WTC11 (cell line): ENCODE measurements at regions not wholly inside any gene's neighbourhood (a gene's known extent, or its start where the extent isn't known, plus 50 kb on each side); places are given as distances from the start of the nearest gene placed in this dataset.

ENCODE experiments used
- ATAC-seq: fragments of 200-7000 bp; cut with Tn5 transposase; 2 replicates; pipeline ENCODE4 v1.10.0; 2021; ENCODE audit warnings: mild to moderate bottlenecking, moderate library complexity
- CTCF ChIA-PET: fragments of 300-600 bp; sonication (Branson Sonifier 250); formaldehyde crosslinking; loops from one replicate; lab custom pipeline; 2021; ENCODE audit warnings: antibody characterized with exemption; lab: Charles Lee
- POLR2A ChIA-PET: fragments of 350-600 bp; sonication (Branson Sonifier 250); formaldehyde crosslinking; loops from one replicate; lab custom pipeline; 2021; ENCODE audit warnings: antibody characterized with exemption; lab: Charles Lee
- DNase-seq: peaks from one replicate; pipeline ENCODE4 v3.0.0; 2021; ENCODE audit warnings: low spot score
- H3K27ac Mint-ChIP-seq: 2 replicates; pipeline ENCODE4 v1.8.0; 2021; ENCODE audit warnings: mixed read lengths
- H3K27me3 Mint-ChIP-seq: 2 replicates; pipeline ENCODE4 v1.8.0; 2021; ENCODE audit warnings: low read depth, mild to moderate bottlenecking, moderate library complexity, mixed read lengths
- H3K36me3 Mint-ChIP-seq: 2 replicates; pipeline ENCODE4 v1.8.0; 2021; ENCODE audit warnings: mixed read lengths
- H3K4me1 Mint-ChIP-seq: 2 replicates; pipeline ENCODE4 v1.8.0; 2022; ENCODE audit warnings: mixed read lengths
- H3K4me3 Mint-ChIP-seq: 2 replicates; pipeline ENCODE4 v1.8.0; 2021; ENCODE audit warnings: mild to moderate bottlenecking, moderate library complexity, mixed read lengths
- H3K9me3 Mint-ChIP-seq: 2 replicates; pipeline ENCODE4 v1.8.0; 2021; ENCODE audit warnings: mixed read lengths
- ARID4B ChIP-seq: sonication (generic); formaldehyde crosslinking; IDR thresholded peaks from 2 replicates; pipeline ENCODE4 v1.8.0; 2023; ENCODE audit warnings: missing genetic modification reagents, mild to moderate bottlenecking, borderline replicate concordance
- CREM ChIP-seq: sonication (generic); formaldehyde crosslinking; IDR thresholded peaks from 2 replicates; pipeline ENCODE4 v1.8.1; 2022; ENCODE audit warnings: mild to moderate bottlenecking, missing genetic modification reagents, moderate library complexity
- E2F5 ChIP-seq: sonication (generic); formaldehyde crosslinking; IDR thresholded peaks from 2 replicates; pipeline ENCODE4 v1.8.1; 2022; ENCODE audit warnings: mild to moderate bottlenecking, moderate library complexity, missing genetic modification reagents
- EMX1 ChIP-seq: fragments of 250-450 bp; sonication (Bioruptor Pico); IDR thresholded peaks from 2 replicates; pipeline ENCODE4 v1.8.0; 2021; ENCODE audit warnings: mild to moderate bottlenecking
- HMGA2 ChIP-seq: fragments of 250-450 bp; sonication (Bioruptor Pico); IDR thresholded peaks from 2 replicates; pipeline ENCODE4 v1.4.0; 2021; ENCODE audit warnings: mild to moderate bottlenecking, moderate library complexity
- NR3C1 ChIP-seq: sonication (generic); formaldehyde crosslinking; conservative IDR thresholded peaks from 2 replicates; pipeline ENCODE4 v1.8.1; 2023; ENCODE audit warnings: low read depth, mild to moderate bottlenecking, missing genetic modification reagents
- PRDM15 ChIP-seq: sonication (generic); formaldehyde crosslinking; IDR thresholded peaks from 2 replicates; pipeline ENCODE4 v1.8.0; 2022; ENCODE audit warnings: missing genetic modification reagents
- TCF7 ChIP-seq: sonication (generic); formaldehyde crosslinking; IDR thresholded peaks from 2 replicates; pipeline ENCODE4 v1.8.0; 2022; ENCODE audit warnings: mild to moderate bottlenecking, low read depth, missing genetic modification reagents, moderate library complexity
- ZBTB21 ChIP-seq: sonication (generic); formaldehyde crosslinking; IDR thresholded peaks from 2 replicates; pipeline ENCODE4 v1.8.1; 2023; ENCODE audit warnings: mild to moderate bottlenecking, missing genetic modification reagents, borderline replicate concordance
- ZNF232 ChIP-seq: sonication (generic); formaldehyde crosslinking; IDR thresholded peaks from 2 replicates; pipeline ENCODE4 v1.8.0; 2022; ENCODE audit warnings: mild to moderate bottlenecking, missing genetic modification reagents
- ZNF423 ChIP-seq: fragments of 250-450 bp; sonication (Bioruptor Pico); IDR thresholded peaks from 2 replicates; pipeline ENCODE4 v2.1.2; 2022; ENCODE audit warnings: mild to moderate bottlenecking, moderate library complexity
- ZNF671 ChIP-seq: fragments of 250-450 bp; sonication (Bioruptor Pico); IDR thresholded peaks from 2 replicates; pipeline ENCODE4 v1.8.0; 2021; ENCODE audit warnings: mild to moderate bottlenecking
- TF ChIP-seq, protein P1 (sequence below): sonication (generic); formaldehyde crosslinking; IDR thresholded peaks from 2 replicates; pipeline ENCODE4 v1.8.1; 2022; ENCODE audit warnings: mild to moderate bottlenecking, missing genetic modification reagents, moderate library complexity, borderline replicate concordance
- TF ChIP-seq, protein P2 (sequence below): sonication (generic); formaldehyde crosslinking; IDR thresholded peaks from 2 replicates; pipeline ENCODE4 v1.8.0; 2022; ENCODE audit warnings: mild to moderate bottlenecking, missing genetic modification reagents
- TF ChIP-seq, protein P3 (sequence below): sonication (generic); formaldehyde crosslinking; IDR thresholded peaks from 2 replicates; pipeline ENCODE4 v1.8.1; 2022; ENCODE audit warnings: low read depth, missing genetic modification reagents, borderline replicate concordance
- TF ChIP-seq, protein P4 (sequence below): fragments of 200-600 bp; IDR thresholded peaks from 2 replicates; pipeline ENCODE4 v1.8.0; 2022; ENCODE audit warnings: antibody characterized with exemption

- no peaks in the 10 kb centered on the region for H3K27me3 Mint-ChIP-seq
- no peaks in the 10 kb centered on the region for H3K36me3 Mint-ChIP-seq
- CTCF ChIA-PET, result no interaction called here
- H3K27ac Mint-ChIP-seq, result no peak overlapping the region
- DNase-seq (no peak), ATAC-seq (no peak)
- no peaks in the 10 kb centered on the region for H3K4me1 Mint-ChIP-seq
- POLR2A ChIA-PET, result no interaction called here
- peaks cover 5% of the 10 kb centered on the region for H3K9me3 Mint-ChIP-seq
- no peak overlapping the region for H3K4me3 Mint-ChIP-seq
- TF ChIP-seq HMGA2 (CRISPR knock-in tag), result no peak
- TF ChIP-seq, protein P1, sequence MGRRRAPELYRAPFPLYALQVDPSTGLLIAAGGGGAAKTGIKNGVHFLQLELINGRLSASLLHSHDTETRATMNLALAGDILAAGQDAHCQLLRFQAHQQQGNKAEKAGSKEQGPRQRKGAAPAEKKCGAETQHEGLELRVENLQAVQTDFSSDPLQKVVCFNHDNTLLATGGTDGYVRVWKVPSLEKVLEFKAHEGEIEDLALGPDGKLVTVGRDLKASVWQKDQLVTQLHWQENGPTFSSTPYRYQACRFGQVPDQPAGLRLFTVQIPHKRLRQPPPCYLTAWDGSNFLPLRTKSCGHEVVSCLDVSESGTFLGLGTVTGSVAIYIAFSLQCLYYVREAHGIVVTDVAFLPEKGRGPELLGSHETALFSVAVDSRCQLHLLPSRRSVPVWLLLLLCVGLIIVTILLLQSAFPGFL (CRISPR knock-in tag), result no peak
Measured at GRCh38 chr14:25955772-25956171, 642.1 kb downstream of the NOVA1 start.

DNA sequence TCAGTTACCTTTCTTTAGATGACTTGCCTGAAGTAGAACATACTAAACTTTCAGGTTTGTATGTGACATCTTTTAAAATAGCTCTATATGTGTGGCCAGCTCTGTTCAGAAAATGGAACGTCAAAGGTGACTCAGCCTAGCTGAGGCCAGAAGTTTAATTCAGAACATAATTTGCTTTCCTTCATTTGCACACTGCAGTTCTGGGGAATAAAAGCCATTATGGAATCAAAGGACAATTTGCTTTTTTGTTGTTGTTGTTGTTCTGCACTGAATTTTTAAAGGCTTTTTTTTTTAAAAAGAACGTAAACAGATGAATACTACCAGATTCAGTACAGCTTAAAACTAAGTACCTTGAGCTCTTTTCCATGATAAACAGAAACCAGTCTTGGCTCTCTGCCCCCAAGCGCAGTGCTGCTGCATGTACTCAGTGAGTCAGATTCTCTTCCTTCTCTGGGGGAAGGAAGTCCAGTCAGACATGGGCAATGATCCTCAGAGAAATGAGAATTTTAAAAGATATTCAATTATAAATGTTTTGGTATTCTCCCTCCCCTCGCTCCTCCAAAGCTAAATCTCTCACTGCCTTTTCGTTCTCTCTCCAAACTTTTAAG, 644.2 kb downstream of the NOVA1 start:
- Mint-ChIP-seq H3K27ac (no peak overlapping the region), H3K27me3 (no peaks in the 10 kb centered on the region), H3K4me3 (no peak overlapping the region), H3K4me1 (no peaks in the 10 kb centered on the region), H3K9me3 (peaks cover 5% of the 10 kb centered on the region), H3K36me3 (no peaks in the 10 kb centered on the region)
- no peak for ATAC-seq
- POLR2A ChIA-PET, result no interaction called here
- TF ChIP-seq, protein P2, sequence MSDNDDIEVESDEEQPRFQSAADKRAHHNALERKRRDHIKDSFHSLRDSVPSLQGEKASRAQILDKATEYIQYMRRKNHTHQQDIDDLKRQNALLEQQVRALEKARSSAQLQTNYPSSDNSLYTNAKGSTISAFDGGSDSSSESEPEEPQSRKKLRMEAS (CRISPR knock-in tag), result no peak
- no peak for TF ChIP-seq CREM (CRISPR knock-in tag)
- no peak for TF ChIP-seq ZBTB21 (CRISPR knock-in tag)
- no peak for TF ChIP-seq ZNF423
- no peak for TF ChIP-seq ZNF232 (CRISPR knock-in tag)
- TF ChIP-seq ZNF671 (CRISPR knock-in tag), result no peak
- TF ChIP-seq TCF7 (CRISPR knock-in tag), result no peak
- no peak for TF ChIP-seq E2F5 (CRISPR knock-in tag)
- TF ChIP-seq, protein P3, sequence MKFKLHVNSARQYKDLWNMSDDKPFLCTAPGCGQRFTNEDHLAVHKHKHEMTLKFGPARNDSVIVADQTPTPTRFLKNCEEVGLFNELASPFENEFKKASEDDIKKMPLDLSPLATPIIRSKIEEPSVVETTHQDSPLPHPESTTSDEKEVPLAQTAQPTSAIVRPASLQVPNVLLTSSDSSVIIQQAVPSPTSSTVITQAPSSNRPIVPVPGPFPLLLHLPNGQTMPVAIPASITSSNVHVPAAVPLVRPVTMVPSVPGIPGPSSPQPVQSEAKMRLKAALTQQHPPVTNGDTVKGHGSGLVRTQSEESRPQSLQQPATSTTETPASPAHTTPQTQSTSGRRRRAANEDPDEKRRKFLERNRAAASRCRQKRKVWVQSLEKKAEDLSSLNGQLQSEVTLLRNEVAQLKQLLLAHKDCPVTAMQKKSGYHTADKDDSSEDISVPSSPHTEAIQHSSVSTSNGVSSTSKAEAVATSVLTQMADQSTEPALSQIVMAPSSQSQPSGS, result no peak
- TF ChIP-seq EMX1, result no peak
- TF ChIP-seq, protein P4, sequence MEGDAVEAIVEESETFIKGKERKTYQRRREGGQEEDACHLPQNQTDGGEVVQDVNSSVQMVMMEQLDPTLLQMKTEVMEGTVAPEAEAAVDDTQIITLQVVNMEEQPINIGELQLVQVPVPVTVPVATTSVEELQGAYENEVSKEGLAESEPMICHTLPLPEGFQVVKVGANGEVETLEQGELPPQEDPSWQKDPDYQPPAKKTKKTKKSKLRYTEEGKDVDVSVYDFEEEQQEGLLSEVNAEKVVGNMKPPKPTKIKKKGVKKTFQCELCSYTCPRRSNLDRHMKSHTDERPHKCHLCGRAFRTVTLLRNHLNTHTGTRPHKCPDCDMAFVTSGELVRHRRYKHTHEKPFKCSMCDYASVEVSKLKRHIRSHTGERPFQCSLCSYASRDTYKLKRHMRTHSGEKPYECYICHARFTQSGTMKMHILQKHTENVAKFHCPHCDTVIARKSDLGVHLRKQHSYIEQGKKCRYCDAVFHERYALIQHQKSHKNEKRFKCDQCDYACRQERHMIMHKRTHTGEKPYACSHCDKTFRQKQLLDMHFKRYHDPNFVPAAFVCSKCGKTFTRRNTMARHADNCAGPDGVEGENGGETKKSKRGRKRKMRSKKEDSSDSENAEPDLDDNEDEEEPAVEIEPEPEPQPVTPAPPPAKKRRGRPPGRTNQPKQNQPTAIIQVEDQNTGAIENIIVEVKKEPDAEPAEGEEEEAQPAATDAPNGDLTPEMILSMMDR, result no peak
- TF ChIP-seq HMGA2 (CRISPR knock-in tag), result no peak
- no peak for DNase-seq
- CTCF ChIA-PET, result interaction anchor here (0.6 to 1.0 kb wide), 2 partner anchors 55 to 416 kb away, joined by 3 read pairs; no protein-coding TSS in a partner anchor

DNA sequence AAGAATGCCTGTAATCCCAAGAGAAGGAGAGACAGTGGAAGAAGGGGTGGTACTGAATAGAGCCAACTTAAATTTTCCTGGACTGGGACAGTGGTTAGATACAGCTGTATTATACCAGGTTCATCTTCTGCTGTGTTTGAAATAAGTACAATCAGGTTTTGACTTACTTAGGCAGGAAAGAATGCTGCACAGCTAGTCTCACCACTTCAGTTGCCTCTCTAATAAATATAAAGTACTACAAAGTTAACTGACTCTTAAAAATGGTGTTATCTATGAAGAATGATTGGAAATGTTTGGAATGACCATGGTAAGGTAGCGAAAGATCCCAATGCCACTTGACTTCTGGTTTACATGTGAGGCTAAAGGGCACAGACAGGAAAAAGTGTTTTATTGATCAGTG, 652.1 kb downstream of the NOVA1 start:
- Mint-ChIP-seq H3K27me3 (no peaks in the 10 kb centered on the region), H3K4me3 (no peak overlapping the region), H3K9me3 (no peaks in the 10 kb centered on the region), H3K4me1 (no peaks in the 10 kb centered on the region), H3K36me3 (no peaks in the 10 kb centered on the region), H3K27ac (no peak overlapping the region)
- CTCF ChIA-PET, result no interaction called here
- ATAC-seq (no peak), DNase-seq (no peak)
- POLR2A ChIA-PET, result no interaction called here
- TF ChIP-seq PRDM15 (CRISPR knock-in tag), result no peak
- TF ChIP-seq ZBTB21 (CRISPR knock-in tag), result no peak
- TF ChIP-seq, protein P1 (CRISPR knock-in tag), result no peak
- TF ChIP-seq NR3C1 (CRISPR knock-in tag), result no peak
- no peak for TF ChIP-seq TCF7 (CRISPR knock-in tag)
- TF ChIP-seq HMGA2 (CRISPR knock-in tag), result no peak
- TF ChIP-seq ARID4B (CRISPR knock-in tag), result no peak
